ENCODE measurements at regions not wholly inside any gene's neighbourhood (a gene's known extent, or its start where the extent isn't known, plus 50 kb on each side); places are given as distances from the start of the nearest gene placed in this dataset.

- intact Hi-C loops (cut with DNase I): no loop called here
- ATAC-seq: no peak
Measured at GRCh38 chrX:134732676-134733075, 64.3 kb downstream of the PABIR2 start.

GRCh38 chrX:134732152-134732551, 64.9 kb downstream of the PABIR2 start:
- Histone ChIP-seq H3K27me3 (no peaks in the 10 kb centered on the region), H3K27ac (no peak overlapping the region), H3K9me3 (no peaks in the 10 kb centered on the region), H3K4me3 (no peak overlapping the region), H3K36me3 (no peaks in the 10 kb centered on the region), H3K4me1 (no peaks in the 10 kb centered on the region)
- WGBS, 2 donors: 55 to 67% methylated on average over 3 of the region's 3 CpGs
- TF ChIP-seq CTCF (IDR thresholded peaks at IDR 0.05): no peak
- intact Hi-C loops (cut with DNase I): no loop called here
- ATAC-seq: no peak
- FAIRE-seq: no peak
- DNase-seq: no peak

More at GRCh38 chrX:134732676-134733075, 64.3 kb downstream of the PABIR2 start:
- TF ChIP-seq CTCF (IDR thresholded peaks at IDR 0.05): no peak
- H3K36me3 ChIP-seq: no peaks in the 10 kb centered on the region
- DNase-seq (no peak), FAIRE-seq (no peak)
- H3K9me3 ChIP-seq: no peaks in the 10 kb centered on the region
- no peaks in the 10 kb centered on the region for H3K4me1 ChIP-seq
- H3K4me3 ChIP-seq: no peak overlapping the region
- 62 to 67% methylated on average over 6 of the region's 6 CpGs for WGBS, 2 donors
- H3K27me3 ChIP-seq: no peaks in the 10 kb centered on the region
- H3K27ac ChIP-seq: no peak overlapping the region

- DNase-seq: no peak
- H3K9me3 ChIP-seq: no peaks in the 10 kb centered on the region
- WGBS, 2 donors: 28 to 30% methylated on average over 1 of the region's 1 CpG
- H3K4me1 ChIP-seq: no peaks in the 10 kb centered on the region
- no peak overlapping the region for H3K4me3 ChIP-seq
- ATAC-seq: peak; percentile 55 to 84 (median 70)
- no peak overlapping the region for H3K27ac ChIP-seq
- H3K27me3 ChIP-seq: peaks cover 0 to 6% (median 0%) of the 10 kb centered on the region in 4 donors
- no peak for TF ChIP-seq CTCF (IDR thresholded peaks at IDR 0.05)
- intact Hi-C loops (cut with DNase I): no loop called here
- H3K36me3 ChIP-seq: no peaks in the 10 kb centered on the region
- no peak for FAIRE-seq
Measured at GRCh38 chrX:134727363-134727762, 69.1 kb upstream of the PLAC1 start.

GRCh38 chrX:134725103-134725690, 66.9 kb upstream of the PLAC1 start:
- peaks cover 0 to 6% (median 0%) of the 10 kb centered on the region in 4 donors for H3K27me3 ChIP-seq
- FAIRE-seq: no peak
- no peaks in the 10 kb centered on the region for H3K36me3 ChIP-seq
- no peaks in the 10 kb centered on the region for H3K4me1 ChIP-seq
- no peak overlapping the region for H3K4me3 ChIP-seq
- WGBS, 2 donors: 74 to 85% methylated on average over 4 of the region's 4 CpGs
- no peak overlapping the region for H3K27ac ChIP-seq
- no peak for ATAC-seq
- intact Hi-C loops (cut with DNase I): no loop called here
- no peak for DNase-seq
- H3K9me3 ChIP-seq: no peaks in the 10 kb centered on the region
- TF ChIP-seq CTCF (IDR thresholded peaks at IDR 0.05): no peak

GRCh38 chrX:134721766-134722532, 63.7 kb upstream of the PLAC1 start:
- no peak overlapping the region for H3K27ac ChIP-seq
- H3K9me3 ChIP-seq: no peaks in the 10 kb centered on the region
- TF ChIP-seq CTCF (IDR thresholded peaks at IDR 0.05): no peak
- no peak for ATAC-seq
- no peaks in the 10 kb centered on the region for H3K4me1 ChIP-seq
- peaks cover 0 to 6% (median 0%) of the 10 kb centered on the region in 4 donors for H3K27me3 ChIP-seq
- no peak overlapping the region for H3K4me3 ChIP-seq
- no peak for FAIRE-seq
- no peak for DNase-seq
- WGBS, 2 donors: 86 to 93% methylated on average over 9 of the region's 9 CpGs
- H3K36me3 ChIP-seq: no peaks in the 10 kb centered on the region
- intact Hi-C loops (cut with DNase I): no loop called here
